Activated T-helper 17 cell treated with anti-CD3 and anti-CD28 coated beads, Interleukin-2, amount 50 U/mL, for 72 hours (primary cell): ENCODE measurements at regions not wholly inside any gene's neighbourhood (a gene's known extent, or its start where the extent isn't known, plus 50 kb on each side); places are given as distances from the start of the nearest gene placed in this dataset.
"Not testable (repeated sequence)": the region's sequence is repeated elsewhere in the genome, so short reads cannot be mapped to it uniquely, and the experiment has no call there.

ENCODE experiments used
- ATAC-seq: fragments of 150-1000 bp; cut with Tn5 transposase; replicated peaks from 2 replicates; pipeline ENCODE4 v1.10.0; 2021; ENCODE audit warnings: mild to moderate bottlenecking, moderate library complexity
- H3K27ac Mint-ChIP-seq: one replicate; pipeline ENCODE4 v1.8.0; 2022; ENCODE audit warnings: mixed read lengths
- H3K27me3 Mint-ChIP-seq: one replicate; pipeline ENCODE4 v1.8.0; 2022; ENCODE audit warnings: mixed read lengths
- H3K36me3 Mint-ChIP-seq: one replicate; pipeline ENCODE4 v1.8.0; 2022; ENCODE audit warnings: low read depth, mild to moderate bottlenecking, mixed read lengths
- H3K4me1 Mint-ChIP-seq: one replicate; pipeline ENCODE4 v1.8.0; 2022; ENCODE audit warnings: mixed read lengths
- H3K4me3 Mint-ChIP-seq: one replicate; pipeline ENCODE4 v1.8.0; 2022; ENCODE audit warnings: mild to moderate bottlenecking, mixed read lengths
- H3K9me3 Mint-ChIP-seq: one replicate; pipeline ENCODE4 v1.8.0; 2022; ENCODE audit warnings: mixed read lengths

- no peak for ATAC-seq
- no peaks in the 10 kb centered on the region for H3K27me3 Mint-ChIP-seq
- no peak overlapping the region for H3K27ac Mint-ChIP-seq
- H3K9me3 Mint-ChIP-seq = peaks cover 6% of the 10 kb centered on the region
- no peak overlapping the region for H3K4me3 Mint-ChIP-seq
- no peaks in the 10 kb centered on the region for H3K4me1 Mint-ChIP-seq
- no peaks in the 10 kb centered on the region for H3K36me3 Mint-ChIP-seq
Observed at GRCh38 chr2:182477774-182478173, 50.9 kb upstream of the PDE1A start.

DNA sequence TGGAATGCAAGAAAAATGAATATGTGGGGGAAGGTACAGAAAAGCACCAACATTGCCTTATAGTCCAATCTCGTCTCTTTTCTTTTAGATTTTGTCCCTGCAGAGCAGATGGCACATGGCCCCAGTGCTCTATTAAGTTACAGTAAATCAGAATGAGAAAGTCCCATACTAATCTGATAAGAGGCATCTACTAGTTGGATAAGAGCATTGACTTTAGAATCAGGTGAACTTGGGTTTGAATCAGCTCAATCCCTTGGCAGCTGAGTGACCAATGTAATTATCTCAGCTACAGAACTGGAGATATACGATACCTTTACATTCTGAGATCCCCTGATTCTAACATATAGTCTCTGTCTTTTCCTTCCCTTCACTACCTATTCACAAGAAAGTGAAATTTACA lies 54.8 kb upstream of the PDE1A start:
- H3K27ac Mint-ChIP-seq = no peak overlapping the region
- H3K9me3 Mint-ChIP-seq = peaks cover 3% of the 10 kb centered on the region
- no peak for ATAC-seq
- H3K4me3 Mint-ChIP-seq = no peak overlapping the region
- no peaks in the 10 kb centered on the region for H3K4me1 Mint-ChIP-seq
- no peaks in the 10 kb centered on the region for H3K27me3 Mint-ChIP-seq
- H3K36me3 Mint-ChIP-seq = no peaks in the 10 kb centered on the region

DNA sequence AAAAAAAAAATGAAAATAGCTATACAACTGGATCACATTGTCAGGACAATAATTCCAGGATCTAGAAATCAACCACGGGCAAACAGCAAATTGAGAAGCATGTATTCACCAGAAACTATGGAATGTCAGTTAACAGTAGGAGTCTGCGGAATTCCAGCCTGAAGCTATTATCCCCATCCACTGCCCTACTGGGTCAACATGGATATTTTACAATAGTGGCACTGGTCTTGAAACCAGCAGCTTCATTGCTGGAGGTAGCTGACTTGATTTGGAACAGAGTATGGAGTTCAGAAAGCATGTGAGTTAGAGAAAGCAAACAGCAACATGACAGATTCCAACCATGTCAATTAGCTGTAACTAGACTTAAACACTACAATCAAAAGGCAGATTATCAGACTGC lies 55.7 kb upstream of the PDE1A start:
- H3K27ac Mint-ChIP-seq = no peak overlapping the region
- H3K36me3 Mint-ChIP-seq = no peaks in the 10 kb centered on the region
- ATAC-seq = no peak
- H3K27me3 Mint-ChIP-seq = no peaks in the 10 kb centered on the region
- H3K4me1 Mint-ChIP-seq = no peaks in the 10 kb centered on the region
- no peaks in the 10 kb centered on the region for H3K9me3 Mint-ChIP-seq
- no peak overlapping the region for H3K4me3 Mint-ChIP-seq

DNA sequence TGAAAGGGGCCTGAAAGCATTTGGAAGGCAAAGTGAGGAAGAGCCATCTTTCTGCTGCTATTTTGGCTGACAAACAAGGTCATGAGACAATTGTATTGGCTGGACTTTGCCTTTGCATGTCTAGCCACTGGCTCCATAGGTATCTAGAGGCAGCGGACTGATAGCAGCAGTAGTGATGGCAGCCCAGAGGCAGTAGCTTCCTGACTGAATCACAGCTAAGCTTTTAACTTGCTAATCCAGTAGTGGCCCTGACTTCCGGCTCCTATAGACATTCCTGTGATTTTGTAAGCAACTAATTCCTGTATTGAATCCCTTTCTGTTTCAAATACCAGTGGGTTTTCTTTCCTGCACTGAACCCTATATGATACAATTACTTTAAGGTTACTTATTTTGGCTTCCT lies 69.8 kb upstream of the PDE1A start:
- Mint-ChIP-seq H3K9me3 (no peaks in the 10 kb centered on the region), H3K27me3 (no peaks in the 10 kb centered on the region), H3K4me1 (no peaks in the 10 kb centered on the region), H3K36me3 (no peaks in the 10 kb centered on the region), H3K4me3 (no peak overlapping the region), H3K27ac (no peak overlapping the region)
- ATAC-seq = no peak

DNA sequence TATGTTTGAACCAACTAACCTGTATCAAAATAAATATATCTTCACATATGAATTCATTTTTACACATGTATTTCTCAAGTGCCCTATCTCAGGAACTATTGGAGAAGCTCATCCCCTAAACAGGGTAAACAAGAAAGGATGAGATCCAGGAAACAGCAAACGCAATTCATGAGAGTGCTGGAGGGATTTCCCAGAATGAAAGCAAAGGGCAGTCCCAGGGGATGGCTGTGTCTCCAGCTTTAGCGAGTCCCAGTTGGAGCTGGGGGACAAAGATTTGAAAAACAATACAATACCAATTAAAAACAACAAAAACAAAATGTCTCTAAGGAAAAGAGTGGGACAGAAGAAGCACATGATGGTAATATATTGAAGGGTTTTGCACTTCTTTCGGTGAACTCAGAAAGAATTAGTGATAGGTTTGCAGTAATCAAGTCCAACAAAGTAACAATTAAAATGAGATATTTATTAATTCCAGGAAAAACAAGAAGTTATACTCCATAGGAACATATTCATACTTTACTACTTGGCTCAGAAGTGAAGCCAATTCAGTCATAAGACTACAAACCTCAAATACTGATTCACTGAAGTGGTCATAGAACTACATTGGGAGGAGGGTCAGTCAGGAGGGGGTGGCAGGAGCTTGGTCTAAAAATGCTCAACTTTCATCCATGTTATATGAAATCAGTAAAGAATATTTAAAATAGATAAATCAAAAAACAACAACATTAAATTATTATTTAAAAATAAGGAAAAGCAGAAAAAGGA lies 73.1 kb upstream of the PDE1A start:
- H3K4me1 Mint-ChIP-seq = no peaks in the 10 kb centered on the region
- no peak overlapping the region for H3K4me3 Mint-ChIP-seq
- H3K9me3 Mint-ChIP-seq = no peaks in the 10 kb centered on the region
- no peak overlapping the region for H3K27ac Mint-ChIP-seq
- H3K27me3 Mint-ChIP-seq = no peaks in the 10 kb centered on the region
- no peaks in the 10 kb centered on the region for H3K36me3 Mint-ChIP-seq
- ATAC-seq = no peak

DNA sequence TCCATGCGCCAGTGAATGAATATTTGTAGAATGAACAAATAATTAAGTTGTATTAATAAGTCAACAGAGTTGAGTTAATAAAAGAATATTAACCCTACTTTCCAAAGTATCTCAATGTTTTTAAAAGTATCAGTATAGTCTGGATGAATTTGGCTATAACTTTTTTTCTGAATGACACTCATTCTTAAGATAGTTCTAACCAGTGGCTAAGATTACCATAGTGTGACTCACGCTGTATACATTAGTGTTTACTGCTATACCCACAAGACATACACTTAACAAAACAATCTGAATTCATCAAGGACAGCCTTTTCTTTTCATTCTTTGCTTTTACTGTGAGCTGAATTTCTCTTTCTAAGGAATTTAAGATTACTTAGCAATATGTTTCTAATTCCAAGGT lies 77.0 kb upstream of the PDE1A start:
- no peak for ATAC-seq
- no peaks in the 10 kb centered on the region for H3K36me3 Mint-ChIP-seq
- H3K27me3 Mint-ChIP-seq = no peaks in the 10 kb centered on the region
- no peak overlapping the region for H3K27ac Mint-ChIP-seq
- H3K4me1 Mint-ChIP-seq = no peaks in the 10 kb centered on the region
- H3K9me3 Mint-ChIP-seq = no peaks in the 10 kb centered on the region
- no peak overlapping the region for H3K4me3 Mint-ChIP-seq

- Mint-ChIP-seq H3K9me3 (no peaks in the 10 kb centered on the region), H3K4me3 (no peak overlapping the region), H3K4me1 (no peaks in the 10 kb centered on the region), H3K27ac (no peak overlapping the region), H3K36me3 (no peaks in the 10 kb centered on the region), H3K27me3 (no peaks in the 10 kb centered on the region)
- ATAC-seq = no peak
Observed at GRCh38 chr2:182504903-182505302, 78.1 kb upstream of the PDE1A start.

GRCh38 chr2:182506606-182507005 lies 79.8 kb upstream of the PDE1A start:
- Mint-ChIP-seq H3K36me3 (no peaks in the 10 kb centered on the region), H3K27me3 (no peaks in the 10 kb centered on the region), H3K4me1 (no peaks in the 10 kb centered on the region), H3K27ac (no peak overlapping the region), H3K4me3 (no peak overlapping the region), H3K9me3 (no peaks in the 10 kb centered on the region)
- ATAC-seq = no peak

DNA sequence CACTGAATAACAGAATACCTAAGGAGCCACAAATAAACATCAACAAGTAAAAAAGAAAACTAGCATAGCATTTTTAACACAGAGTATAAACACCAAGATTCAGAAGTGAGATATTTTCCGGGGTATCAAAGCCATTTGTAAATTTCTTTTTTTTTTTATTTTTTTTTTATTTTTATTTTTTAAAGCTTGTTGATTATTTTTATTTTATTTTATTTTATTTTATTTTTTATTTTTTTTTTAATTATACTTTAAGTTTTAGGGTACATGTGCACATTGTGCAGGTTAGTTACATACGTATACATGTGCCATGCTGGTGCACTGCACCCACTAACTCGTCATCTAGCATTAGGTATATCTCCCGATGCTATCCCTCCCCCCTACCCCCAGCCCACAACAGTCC lies 81.7 kb upstream of the PDE1A start:
- H3K9me3 Mint-ChIP-seq, H3K27ac Mint-ChIP-seq, H3K4me3 Mint-ChIP-seq, H3K27me3 Mint-ChIP-seq, H3K4me1 Mint-ChIP-seq, ATAC-seq, H3K36me3 Mint-ChIP-seq: not testable (repeated sequence)

DNA sequence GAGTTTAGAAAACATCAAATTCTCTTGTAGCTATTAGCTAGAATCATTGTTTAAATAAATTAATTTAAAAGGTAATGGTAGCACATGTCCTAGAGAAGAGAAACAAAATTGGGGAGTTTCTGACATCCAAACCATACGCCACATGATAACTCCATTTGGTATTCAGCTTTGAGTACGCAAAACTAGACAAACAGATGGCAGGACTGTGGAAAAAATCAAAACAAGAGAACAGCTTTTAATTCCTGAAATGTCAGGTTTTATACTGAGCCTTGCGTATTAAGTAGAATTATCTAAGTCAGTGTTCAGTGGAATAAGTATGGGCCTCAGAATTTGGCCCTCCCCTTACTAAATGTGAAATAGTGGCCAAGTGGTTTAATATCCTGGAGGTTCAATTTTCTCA lies 82.4 kb upstream of the PDE1A start:
- Mint-ChIP-seq H3K4me3 (no peak overlapping the region), H3K4me1 (no peaks in the 10 kb centered on the region), H3K9me3 (no peaks in the 10 kb centered on the region), H3K27me3 (peaks cover 5% of the 10 kb centered on the region), H3K36me3 (no peaks in the 10 kb centered on the region), H3K27ac (no peak overlapping the region)
- no peak for ATAC-seq

GRCh38 chr2:182521453-182522404 lies 94.9 kb upstream of the PDE1A start:
- Mint-ChIP-seq H3K27me3 (peaks cover 3% of the 10 kb centered on the region), H3K36me3 (no peaks in the 10 kb centered on the region), H3K9me3 (no peaks in the 10 kb centered on the region), H3K4me1 (no peaks in the 10 kb centered on the region), H3K27ac (no peak overlapping the region), H3K4me3 (no peak overlapping the region)
- ATAC-seq = no peak

DNA sequence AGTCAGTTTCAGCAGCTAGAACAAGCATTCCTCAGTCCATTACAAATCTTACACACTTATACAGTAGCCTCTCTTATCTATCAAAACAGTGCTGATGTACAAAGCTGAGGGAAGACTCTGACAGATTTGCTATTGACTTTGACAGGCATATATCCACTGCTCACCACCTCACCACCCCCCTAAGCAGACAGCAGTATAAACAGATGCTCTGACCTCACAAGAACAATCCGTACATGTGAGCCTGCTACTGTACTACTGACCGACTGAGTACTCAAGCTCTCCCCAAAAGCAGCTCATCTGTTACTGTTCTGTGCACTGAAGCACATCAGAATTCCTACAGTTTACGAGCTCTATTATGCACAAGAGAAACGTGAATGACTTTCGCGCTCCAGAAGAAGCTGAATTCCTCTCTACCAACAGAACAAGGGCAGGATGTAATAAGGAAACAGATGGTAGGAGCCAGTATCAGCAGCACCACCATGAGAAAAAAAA lies 95.6 kb upstream of the PDE1A start:
- no peak for ATAC-seq
- H3K27me3 Mint-ChIP-seq = peaks cover 3% of the 10 kb centered on the region
- H3K9me3 Mint-ChIP-seq = no peaks in the 10 kb centered on the region
- no peaks in the 10 kb centered on the region for H3K36me3 Mint-ChIP-seq
- H3K4me3 Mint-ChIP-seq = no peak overlapping the region
- no peaks in the 10 kb centered on the region for H3K4me1 Mint-ChIP-seq
- H3K27ac Mint-ChIP-seq = no peak overlapping the region

GRCh38 chr2:182522972-182523473 lies 96.2 kb upstream of the PDE1A start:
- H3K27ac Mint-ChIP-seq = no peak overlapping the region
- no peaks in the 10 kb centered on the region for H3K9me3 Mint-ChIP-seq
- peaks cover 3% of the 10 kb centered on the region for H3K27me3 Mint-ChIP-seq
- no peaks in the 10 kb centered on the region for H3K36me3 Mint-ChIP-seq
- ATAC-seq = no peak
- H3K4me1 Mint-ChIP-seq = no peaks in the 10 kb centered on the region
- H3K4me3 Mint-ChIP-seq = no peak overlapping the region

GRCh38 chr2:182530636-182531035 lies 103.8 kb upstream of the PDE1A start:
- Mint-ChIP-seq H3K36me3 (no peaks in the 10 kb centered on the region), H3K27ac (no peak overlapping the region), H3K27me3 (no peaks in the 10 kb centered on the region), H3K9me3 (no peaks in the 10 kb centered on the region), H3K4me1 (no peaks in the 10 kb centered on the region), H3K4me3 (no peak overlapping the region)
- no peak for ATAC-seq

DNA sequence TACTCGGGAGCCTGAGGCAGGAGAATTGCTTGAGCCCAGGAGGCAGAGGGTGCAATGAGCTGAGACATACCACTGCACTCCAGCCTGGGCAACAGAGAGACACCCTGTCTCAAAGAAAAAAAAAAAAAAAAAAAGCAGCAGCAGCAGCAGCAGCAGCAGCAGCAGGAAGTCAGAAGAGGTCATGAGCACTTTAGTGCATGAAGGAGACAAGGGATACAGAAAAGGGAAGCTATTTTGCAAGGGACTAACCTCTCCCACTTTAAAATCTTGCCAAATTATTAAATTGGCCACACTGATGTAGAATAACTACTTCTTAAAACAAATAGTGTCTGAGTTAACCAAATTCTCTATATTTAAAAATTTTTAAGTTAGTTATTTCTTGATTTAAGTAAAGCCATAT lies 113.4 kb upstream of the PDE1A start:
- H3K27me3 Mint-ChIP-seq = no peaks in the 10 kb centered on the region
- no peak overlapping the region for H3K27ac Mint-ChIP-seq
- H3K36me3 Mint-ChIP-seq = no peaks in the 10 kb centered on the region
- H3K4me3 Mint-ChIP-seq = no peak overlapping the region
- ATAC-seq = no peak
- H3K9me3 Mint-ChIP-seq = no peaks in the 10 kb centered on the region
- H3K4me1 Mint-ChIP-seq = no peaks in the 10 kb centered on the region
